A549 (cell line): ENCODE measurements at regions not wholly inside any gene's neighbourhood (a gene's known extent, or its start where the extent isn't known, plus 50 kb on each side); places are given as distances from the start of the nearest gene placed in this dataset.

ENCODE experiments used
- BCL3 ChIP-seq: fragments of >200 bp; sonication (Bioruptor Twin); formaldehyde crosslinking; IDR thresholded peaks from 3 replicates; pipeline ENCODE4 v1.6.1; 2016
- CHD2 ChIP-seq: fragments of 150-350 bp; IDR thresholded peaks from 2 replicates; pipeline ENCODE4 v1.6.1; 2014; ENCODE audit warnings: low read length; ENCODE audit not compliant: partially characterized antibody
- HMGXB4 ChIP-seq: fragments of 250-450 bp; sonication (Bioruptor Pico); IDR thresholded peaks from 2 replicates; pipeline ENCODE4 v1.5.0; 2021; ENCODE audit warnings: mild to moderate bottlenecking, moderate library complexity, borderline replicate concordance
- HOXA7 ChIP-seq: fragments of 250-450 bp; sonication (Bioruptor Pico); IDR thresholded peaks from 2 replicates; pipeline ENCODE4 v1.5.0; 2020; ENCODE audit warnings: mild to moderate bottlenecking, moderate library complexity
- PHF8 ChIP-seq: fragments of 200-600 bp; sonication (generic); IDR thresholded peaks from 2 replicates; pipeline ENCODE4 v1.6.1; 2016; ENCODE audit warnings: low read depth, mild to moderate bottlenecking, antibody characterized with exemption, moderate library complexity, borderline replicate concordance
- SREBF2 ChIP-seq: fragments of 450-650 bp; IDR thresholded peaks from 2 replicates; pipeline ENCODE4 v1.6.1; 2014; ENCODE audit warnings: mild to moderate bottlenecking, moderate library complexity
- TF ChIP-seq, protein P1 (sequence below): fragments of >200 bp; sonication (Bioruptor Twin); formaldehyde crosslinking; IDR thresholded peaks from 3 replicates; pipeline ENCODE4 v1.5.1; 2016

DNA sequence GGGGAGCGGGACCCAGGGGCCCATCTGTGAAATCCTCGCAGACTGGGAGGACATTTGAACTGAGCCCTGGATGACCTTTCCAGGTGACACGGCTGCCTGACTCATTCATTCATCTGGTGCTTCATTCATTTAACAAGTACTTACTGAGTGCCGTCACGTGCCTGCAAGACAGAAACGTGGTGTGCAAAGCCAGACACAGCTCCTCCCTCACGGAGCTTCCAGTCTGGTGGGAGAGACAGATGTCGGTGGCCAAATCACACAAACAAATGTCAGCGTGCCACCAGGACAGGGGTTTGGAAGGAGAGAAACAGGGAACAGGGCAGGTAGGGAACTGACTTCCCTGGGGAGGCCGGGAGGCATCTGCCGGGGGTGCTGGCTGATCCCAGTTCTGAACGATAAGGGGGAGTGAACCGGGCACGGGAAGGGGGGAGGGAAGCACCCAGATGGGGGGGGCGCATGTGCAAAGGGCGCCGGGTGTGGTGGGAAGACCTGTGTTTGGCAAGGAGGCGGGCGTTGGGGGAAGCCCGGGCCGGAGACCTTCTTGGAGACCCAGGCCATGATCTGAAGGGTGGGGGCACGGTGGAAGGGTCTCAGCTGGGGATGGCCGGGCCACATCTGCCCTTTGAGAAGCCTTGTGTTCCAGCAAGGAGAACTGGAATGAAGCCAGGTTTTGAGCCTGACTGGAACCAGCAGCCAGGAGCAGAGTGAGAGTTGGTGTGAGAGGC is 93.6 kb upstream of the CIBAR2 start:
- TF ChIP-seq, protein P1, sequence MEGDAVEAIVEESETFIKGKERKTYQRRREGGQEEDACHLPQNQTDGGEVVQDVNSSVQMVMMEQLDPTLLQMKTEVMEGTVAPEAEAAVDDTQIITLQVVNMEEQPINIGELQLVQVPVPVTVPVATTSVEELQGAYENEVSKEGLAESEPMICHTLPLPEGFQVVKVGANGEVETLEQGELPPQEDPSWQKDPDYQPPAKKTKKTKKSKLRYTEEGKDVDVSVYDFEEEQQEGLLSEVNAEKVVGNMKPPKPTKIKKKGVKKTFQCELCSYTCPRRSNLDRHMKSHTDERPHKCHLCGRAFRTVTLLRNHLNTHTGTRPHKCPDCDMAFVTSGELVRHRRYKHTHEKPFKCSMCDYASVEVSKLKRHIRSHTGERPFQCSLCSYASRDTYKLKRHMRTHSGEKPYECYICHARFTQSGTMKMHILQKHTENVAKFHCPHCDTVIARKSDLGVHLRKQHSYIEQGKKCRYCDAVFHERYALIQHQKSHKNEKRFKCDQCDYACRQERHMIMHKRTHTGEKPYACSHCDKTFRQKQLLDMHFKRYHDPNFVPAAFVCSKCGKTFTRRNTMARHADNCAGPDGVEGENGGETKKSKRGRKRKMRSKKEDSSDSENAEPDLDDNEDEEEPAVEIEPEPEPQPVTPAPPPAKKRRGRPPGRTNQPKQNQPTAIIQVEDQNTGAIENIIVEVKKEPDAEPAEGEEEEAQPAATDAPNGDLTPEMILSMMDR = no peak
- no peak for TF ChIP-seq BCL3
- TF ChIP-seq CHD2 = no peak
- no peak for TF ChIP-seq HOXA7 (CRISPR knock-in tag)
- no peak for TF ChIP-seq HMGXB4 (CRISPR knock-in tag)
- no peak for TF ChIP-seq PHF8
- TF ChIP-seq SREBF2 = no peak
